Activated CD4-positive, alpha-beta T cell treated with anti-CD3 and anti-CD28 coated beads for 24 hours (primary cell): ENCODE measurements at regions not wholly inside any gene's neighbourhood (a gene's known extent, or its start where the extent isn't known, plus 50 kb on each side); places are given as distances from the start of the nearest gene placed in this dataset.

Source experiments
- DNase-seq, 2 donors: peaks; one replicate each; pipeline ENCODE4 v3.0.0-alpha.2; 2020; ENCODE audit warnings: low read depth in 2 of 2

DNA sequence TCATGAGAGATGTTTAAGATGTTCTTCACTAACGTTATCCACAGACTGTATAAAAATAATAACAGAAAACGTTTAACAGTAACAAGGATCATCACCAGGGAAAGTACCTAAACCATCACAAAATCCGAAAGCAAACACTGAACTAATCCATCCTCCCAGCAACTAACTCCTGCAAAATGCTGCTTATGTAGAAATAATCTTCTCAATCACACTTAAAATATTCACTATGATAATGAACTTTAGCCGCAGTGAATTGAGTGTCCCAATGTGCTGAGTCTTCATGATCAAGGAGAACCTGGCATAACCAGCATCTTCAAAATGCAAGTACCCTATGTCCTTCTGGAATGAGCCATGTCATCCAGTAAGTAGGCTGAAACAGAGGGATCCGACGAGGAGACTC lies 166.1 kb downstream of the LTN1 start:
- DNase-seq = no peak

- DNase-seq = no peak
Measured at GRCh38 chr21:28826021-28826420, 166.7 kb downstream of the LTN1 start.

- no peak for DNase-seq
Measured at GRCh38 chr21:28823429-28823828, 169.2 kb downstream of the LTN1 start.

DNA sequence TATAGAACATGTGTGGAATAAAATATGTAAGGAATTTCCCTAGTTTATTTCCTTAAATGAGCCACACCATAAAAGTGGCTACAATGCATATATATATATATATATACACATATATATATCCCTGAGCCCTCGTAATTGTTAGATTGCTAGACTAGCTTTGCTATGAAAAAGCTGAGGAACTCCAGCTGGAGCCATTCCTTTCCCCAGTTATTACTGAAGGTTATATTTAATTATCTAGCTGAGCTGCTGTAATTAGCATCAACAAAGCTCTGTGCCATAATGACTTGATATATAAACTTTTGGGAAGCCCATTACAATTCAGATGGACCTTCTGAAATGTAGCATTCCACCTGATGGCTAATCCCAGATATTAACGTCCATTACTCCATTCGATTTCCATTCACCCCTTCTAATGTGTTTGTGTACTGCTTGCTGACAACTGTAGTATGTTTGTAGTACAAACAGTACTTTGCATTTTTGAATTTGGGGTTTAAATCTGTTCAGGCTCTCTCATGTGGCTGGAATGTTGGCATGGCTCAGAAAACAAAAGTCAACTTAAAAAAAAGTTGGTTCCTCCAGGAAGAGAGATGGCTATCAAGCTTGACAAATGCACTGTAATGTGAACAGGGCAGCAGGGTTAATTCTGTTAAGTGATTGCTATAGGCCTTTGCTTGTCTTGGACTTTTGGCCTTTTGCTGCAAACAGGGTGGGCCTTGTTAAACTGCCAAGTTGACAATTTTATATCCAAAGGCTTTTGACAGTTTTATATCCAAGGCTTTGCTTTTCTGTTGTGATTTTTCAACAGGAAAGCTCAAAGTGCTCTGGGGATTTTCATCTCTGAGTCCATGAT lies 170.0 kb downstream of the LTN1 start:
- no peak for DNase-seq

DNA sequence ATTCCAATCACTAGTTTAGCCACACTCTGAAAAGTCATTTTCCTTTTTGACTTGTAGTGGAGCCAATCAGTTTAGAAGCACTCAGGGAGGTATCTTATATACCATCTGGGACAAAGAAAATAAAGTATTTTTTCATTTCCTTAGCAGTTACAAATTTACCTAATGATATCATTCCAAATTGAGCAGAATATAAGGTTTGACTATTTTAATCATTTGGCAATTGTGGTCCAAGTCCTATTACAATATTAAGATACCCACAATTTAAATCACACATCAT lies 170.6 kb downstream of the LTN1 start:
- no peak for DNase-seq

- DNase-seq = no peak
Measured at GRCh38 chr21:28821276-28822122, 171.2 kb downstream of the LTN1 start.

- no peak for DNase-seq
Measured at GRCh38 chr21:28818663-28819278, 173.9 kb downstream of the LTN1 start.

DNA sequence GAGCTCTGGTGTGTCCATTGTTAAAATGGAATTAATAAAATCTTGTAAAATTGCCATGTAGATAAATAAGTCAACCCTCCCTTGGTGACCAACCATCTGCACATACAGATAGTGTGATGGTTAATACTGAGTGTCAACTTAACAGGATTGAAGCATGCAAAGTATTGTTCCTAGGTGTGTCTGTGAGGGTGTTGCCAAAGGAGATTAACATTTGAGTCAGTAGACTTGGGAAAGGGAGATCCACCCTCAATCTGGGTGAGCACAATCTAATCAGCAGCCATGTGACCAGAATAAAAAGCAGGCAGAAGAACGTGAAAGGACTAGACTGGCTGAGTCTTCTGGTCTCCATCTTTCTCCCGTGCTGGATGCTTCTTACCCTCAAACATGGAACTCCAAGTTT lies 174.8 kb downstream of the LTN1 start:
- no peak for DNase-seq

GRCh38 chr21:28811860-28812259 lies 180.8 kb downstream of the LTN1 start:
- no peak for DNase-seq

DNA sequence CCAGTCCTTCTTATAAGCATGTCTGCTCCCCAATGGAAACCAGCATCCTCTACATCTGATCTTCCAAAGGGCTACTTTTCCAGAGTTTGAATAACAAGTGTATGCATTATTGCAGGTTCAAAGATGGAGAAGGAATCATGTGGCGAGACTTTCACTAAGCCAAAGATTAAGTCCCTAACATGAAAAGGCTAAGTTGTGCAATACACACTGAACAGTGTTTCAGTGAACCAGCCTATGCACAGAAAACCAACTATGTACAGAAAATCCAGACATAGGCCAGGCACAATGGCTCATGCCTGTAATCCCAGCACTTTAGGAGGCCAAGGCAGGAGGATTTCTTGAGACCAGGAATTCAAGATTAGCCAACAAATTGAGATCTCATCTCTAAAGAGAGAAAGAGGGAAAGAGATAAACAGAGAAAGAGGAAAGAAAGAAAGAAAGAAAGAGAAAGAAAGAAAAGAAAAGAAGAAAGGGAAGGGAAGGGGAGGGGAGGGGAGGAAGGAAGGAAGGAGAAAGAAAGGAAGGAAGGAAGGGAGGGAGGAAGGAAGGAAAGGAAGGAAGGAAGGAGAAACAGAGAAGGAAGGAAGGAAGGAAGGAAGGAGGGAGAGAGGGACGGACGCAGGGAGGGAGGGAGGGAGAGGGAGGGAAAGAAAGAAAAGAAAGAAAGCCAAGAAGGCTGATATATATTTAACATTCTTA lies 181.7 kb downstream of the LTN1 start:
- no peak for DNase-seq

- no peak for DNase-seq
Measured at GRCh38 chr21:28805885-28806284, 186.8 kb downstream of the LTN1 start.

GRCh38 chr21:28804089-28804670 lies 188.5 kb downstream of the LTN1 start:
- DNase-seq = no peak

GRCh38 chr21:28801906-28802305 lies 190.8 kb downstream of the LTN1 start:
- DNase-seq = no peak

GRCh38 chr21:28799926-28800325 lies 192.8 kb downstream of the LTN1 start:
- DNase-seq = no peak

- no peak for DNase-seq
Measured at GRCh38 chr21:28798798-28799197, 193.9 kb downstream of the LTN1 start.

GRCh38 chr21:28795251-28795650 lies 197.4 kb downstream of the LTN1 start:
- DNase-seq = no peak

- DNase-seq = no peak
Measured at GRCh38 chr21:28794371-28794851, 198.3 kb downstream of the LTN1 start.

- no peak for DNase-seq
Measured at GRCh38 chr21:28793043-28793442, 199.6 kb downstream of the LTN1 start.

GRCh38 chr21:28791595-28792282 lies 200.9 kb downstream of the LTN1 start:
- no peak for DNase-seq

- DNase-seq = no peak
Measured at GRCh38 chr21:28790335-28790734, 202.3 kb downstream of the LTN1 start.

DNA sequence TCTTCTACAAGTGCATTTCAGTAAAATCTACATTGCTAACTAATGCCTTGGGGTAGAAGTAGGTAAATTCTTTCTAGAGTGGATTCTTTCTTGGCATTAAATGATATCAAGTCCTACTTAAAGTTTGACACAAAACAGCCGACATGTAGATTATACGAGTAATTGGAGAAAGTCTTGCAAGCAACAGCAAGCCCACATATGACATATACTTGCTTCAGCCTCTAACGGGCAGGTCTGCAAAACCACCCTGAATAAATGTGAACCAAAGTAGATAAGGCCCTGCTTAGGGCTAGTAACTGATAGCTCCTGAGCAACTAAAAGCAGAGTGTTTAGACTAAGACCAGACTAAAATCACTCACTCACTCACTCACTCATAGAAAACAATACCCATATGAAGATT lies 203.2 kb downstream of the LTN1 start:
- no peak for DNase-seq
